AG08396 (cell line): ENCODE measurements at regions not wholly inside any gene's neighbourhood (a gene's known extent, or its start where the extent isn't known, plus 50 kb on each side); places are given as distances from the start of the nearest gene placed in this dataset.
"Not testable (repeated sequence)": the region's sequence is repeated elsewhere in the genome, so short reads cannot be mapped to it uniquely, and the experiment has no call there.

Source experiments
- DNase-seq: peaks from one replicate; pipeline ENCODE4 v3.0.0; 2012; ENCODE audit warnings: low spot score, mixed read lengths

DNA sequence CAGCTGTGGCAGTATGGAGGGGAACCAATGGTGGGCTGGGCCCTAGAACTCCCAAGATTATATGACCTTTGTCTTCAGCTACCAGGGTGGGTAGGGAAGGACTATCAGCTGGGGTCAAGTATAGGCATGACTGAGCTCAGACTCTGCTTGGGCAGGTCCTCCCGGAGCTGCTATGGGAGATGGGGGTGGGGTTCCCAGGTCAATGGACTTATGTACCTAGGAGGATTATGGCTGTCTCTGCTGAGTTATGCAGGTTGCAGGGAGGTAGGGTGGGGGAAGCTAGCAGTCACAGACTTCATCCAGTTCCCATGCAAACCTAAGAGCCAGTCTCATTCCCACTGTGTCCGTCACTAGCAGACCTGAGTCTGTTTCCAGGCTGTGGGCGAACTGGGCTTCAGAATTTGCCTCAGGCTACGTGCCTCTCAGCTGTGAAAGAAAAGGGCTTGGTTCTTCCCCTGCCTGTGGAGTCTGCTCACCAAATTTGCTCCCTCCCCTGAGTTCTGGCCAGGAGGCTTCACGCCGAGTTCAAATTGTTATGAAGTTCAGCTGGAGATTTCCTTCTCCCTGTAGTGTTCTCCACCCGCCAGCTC is 985.8 kb upstream of the NRXN1 start:
- DNase-seq: no peak

DNA sequence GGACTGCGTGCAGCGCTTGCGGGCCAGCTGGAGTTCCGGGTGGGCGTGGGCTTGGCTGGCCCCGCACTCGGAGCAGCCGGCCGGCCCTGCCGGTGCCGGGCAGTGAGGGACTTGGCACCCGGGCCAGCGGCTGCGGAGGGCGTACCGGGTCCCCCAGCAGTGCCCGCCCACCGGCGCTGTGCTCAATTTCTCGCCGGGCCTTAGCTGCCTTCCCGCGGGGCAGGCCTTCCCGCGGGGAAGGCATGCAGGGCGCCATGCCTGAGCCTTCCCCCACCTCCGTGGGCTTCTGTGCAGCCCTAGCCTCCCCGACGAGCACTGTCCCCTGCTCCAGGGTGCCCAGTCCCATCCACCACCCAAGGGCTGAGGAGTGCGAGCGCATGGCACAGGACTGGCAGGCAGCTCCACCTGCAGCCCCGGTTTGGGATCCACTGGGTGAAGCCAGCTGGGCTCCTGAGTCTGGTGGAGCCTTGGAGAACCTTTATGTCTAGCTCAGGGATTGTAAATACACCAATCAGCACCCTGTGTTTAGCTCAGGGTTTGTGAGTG is 975.0 kb upstream of the NRXN1 start:
- DNase-seq: not testable (repeated sequence)

DNA sequence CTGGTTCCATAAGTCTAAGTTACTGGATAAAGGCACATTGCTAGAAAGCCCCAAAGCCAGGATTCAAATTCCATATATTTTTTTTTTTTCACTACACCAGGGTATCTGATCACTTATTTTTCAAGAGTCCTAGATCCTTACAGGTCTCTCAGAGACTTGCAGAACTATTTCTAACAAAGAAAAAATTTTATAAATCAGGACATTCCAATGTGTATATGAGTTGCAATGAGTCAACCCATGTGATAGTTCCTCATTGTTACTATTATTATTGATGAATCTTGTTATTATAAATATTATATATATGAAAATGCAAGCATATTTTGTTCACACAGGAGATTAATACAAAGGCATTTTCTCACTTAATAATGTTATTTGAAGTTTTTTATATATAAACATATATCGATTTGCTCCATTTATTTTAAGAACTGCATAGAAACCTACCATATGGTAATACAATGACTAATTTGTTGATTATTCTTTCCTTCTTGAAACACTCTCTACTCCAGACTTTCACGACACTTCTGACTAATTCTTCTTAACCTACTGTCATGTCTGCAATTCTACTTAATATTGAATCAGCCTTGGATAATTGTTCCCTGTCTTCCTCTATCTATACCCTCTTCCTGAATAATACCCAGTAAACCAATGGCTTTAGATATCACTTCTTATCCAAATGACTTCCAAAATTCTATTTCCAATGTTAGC is 968.4 kb upstream of the NRXN1 start:
- no peak for DNase-seq

DNA sequence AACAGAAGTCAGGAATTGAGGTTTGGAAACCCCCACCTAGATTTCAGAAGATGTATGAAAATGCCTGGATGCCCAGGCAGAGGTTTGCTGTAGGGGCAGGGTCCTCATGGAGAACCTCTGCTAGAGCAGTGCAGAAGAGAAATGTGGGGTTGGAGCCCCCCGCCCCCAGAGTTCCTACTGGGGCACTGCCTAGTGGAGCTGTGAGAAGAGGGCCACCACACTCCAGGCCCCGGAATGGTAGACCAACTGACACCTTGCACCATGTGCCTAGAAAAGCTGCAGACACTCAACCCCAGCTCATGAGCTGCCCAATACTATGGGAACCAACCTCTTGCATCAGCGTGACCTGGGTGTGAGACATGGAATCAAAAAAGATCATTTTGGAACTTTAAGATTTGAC is 967.0 kb upstream of the NRXN1 start:
- DNase-seq: no peak

DNA sequence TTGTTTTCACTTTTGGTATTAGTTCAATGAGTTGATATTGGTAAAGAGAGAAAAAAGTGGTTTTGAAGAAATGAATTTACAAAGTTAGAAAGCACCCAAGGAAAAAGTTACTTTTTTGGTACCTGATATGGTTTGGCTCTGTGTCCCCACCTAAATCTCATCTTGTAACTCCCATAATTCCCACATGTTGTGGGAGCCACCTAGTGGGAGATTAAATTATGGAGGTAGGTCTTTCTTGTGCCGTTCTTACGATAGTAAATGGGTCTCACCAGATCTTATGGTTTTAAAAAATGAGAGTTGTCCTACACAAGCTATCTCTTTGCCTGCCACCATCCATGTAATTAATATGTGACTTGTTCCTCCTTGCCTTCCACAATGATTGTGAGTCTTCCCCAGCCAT is 965.6 kb upstream of the NRXN1 start:
- no peak for DNase-seq

DNA sequence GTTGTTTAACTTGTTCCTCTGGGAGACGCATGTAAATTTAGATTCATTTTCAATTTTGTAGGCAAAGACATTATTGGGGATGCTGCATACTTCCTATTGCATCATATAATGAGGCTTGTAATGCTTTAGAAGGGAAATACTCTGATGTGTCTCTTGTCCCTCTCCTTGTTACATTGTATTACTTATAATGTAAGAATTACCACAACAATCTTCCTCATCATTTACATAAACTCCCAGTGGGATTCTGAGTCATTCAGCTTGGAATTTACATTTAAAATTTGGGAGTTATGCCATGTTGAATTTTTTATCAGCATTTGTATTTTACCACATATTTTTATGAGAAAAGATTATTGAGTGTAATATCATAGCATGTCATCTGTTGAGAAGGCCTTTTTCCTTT is 963.4 kb upstream of the NRXN1 start:
- DNase-seq: no peak

DNA sequence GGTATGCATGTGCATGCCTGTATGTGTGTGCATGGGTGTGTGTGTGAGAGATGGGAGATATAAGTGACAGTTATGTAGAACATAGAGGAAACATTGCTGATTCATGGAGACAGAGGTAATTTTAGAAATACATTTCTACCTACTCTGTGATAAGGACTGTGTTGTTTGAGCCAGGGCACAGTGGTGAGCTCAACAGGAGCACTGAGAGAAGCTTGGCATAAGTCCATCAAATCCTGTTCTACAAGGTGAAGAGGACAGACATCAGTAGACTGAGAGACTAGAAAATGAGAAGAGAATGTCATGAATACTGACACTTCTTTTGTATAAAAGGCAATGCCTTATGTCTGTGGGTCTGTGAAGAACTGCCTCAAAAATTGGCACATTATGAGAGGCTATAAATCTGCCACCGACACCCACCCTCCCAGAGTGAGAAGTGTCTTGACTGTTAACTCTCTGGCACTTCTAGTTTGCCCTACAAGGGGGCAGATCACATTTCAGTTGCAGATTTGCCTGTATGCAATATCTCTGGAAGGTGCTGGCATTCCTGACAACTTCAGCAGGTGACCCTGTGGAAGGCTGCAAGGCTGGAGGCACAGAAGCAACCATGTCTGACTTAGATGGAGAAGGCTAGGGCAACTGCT is 962.3 kb upstream of the NRXN1 start:
- DNase-seq: no peak

DNA sequence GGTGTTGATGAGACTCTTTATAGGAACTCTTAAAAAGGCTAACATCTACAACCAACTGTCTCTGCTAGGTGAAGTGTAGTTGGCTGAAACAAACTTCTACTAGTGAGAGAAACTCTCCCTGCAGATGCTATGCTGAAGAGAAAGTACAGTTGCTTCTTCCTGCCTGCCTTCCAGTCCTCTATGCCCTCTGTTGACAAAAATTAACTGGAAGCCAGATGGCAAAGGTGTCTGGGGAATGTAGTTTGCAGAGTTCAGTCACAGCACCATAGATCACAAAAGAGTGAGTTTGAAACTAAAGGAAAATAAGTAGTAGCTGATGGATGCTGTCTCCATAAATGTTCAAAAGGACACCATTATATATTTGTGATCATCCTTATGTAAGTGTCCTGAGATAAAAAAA is 958.8 kb upstream of the NRXN1 start:
- no peak for DNase-seq

DNA sequence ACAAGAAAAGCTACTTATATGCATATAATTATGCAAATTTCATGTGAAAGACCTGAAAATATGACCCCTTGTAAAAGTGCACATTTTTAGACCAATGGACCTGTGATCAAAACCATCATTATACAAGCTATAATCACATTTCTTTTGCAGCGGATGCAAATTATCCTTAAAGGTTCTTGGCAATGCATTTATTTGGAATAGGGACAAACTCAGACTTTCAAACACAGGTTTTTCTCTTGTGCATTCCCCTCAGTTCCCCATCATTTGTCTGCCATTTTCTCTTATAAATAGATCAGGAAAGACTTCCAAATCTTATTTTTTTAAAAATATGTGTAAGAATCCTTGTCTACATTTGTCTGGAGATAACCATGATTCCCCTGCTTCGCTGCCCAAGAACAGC is 954.2 kb upstream of the NRXN1 start:
- DNase-seq: no peak

DNA sequence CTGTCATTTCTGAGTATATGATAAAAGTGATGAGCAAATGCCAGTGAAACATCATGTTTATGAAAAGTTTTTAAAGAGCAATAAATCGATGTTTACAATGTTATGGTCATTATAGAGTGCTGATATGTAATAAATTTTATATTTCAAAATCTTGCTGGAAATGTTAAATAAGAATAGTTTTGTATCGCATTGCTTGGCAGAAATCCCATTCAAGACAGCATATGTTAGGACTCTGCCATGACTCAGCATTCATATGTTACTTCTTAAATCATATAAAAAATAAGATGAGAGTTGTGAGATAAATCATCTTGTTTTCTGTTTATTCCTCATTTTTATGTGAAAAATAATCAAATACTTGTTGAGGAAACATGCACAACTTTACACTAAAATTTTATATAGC is 949.9 kb upstream of the NRXN1 start:
- DNase-seq: no peak

DNA sequence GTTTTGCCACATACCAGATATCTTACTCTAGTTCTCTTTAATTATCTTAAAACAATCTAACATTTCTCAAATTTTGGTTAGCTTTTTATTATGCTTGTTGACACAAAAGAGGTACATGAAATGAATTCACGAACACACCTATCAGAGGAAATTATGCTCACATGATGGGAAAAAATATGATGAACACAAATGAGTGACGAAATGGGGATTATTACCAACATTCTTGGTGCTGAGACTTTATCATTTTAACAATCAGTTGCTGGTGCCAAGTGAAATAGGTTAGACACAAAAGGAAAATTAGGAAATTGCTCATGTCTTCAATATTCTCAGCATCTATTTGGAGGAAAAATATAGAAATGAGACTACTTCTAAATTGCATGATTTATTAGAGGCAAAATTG is 944.7 kb upstream of the NRXN1 start:
- DNase-seq: no peak

DNA sequence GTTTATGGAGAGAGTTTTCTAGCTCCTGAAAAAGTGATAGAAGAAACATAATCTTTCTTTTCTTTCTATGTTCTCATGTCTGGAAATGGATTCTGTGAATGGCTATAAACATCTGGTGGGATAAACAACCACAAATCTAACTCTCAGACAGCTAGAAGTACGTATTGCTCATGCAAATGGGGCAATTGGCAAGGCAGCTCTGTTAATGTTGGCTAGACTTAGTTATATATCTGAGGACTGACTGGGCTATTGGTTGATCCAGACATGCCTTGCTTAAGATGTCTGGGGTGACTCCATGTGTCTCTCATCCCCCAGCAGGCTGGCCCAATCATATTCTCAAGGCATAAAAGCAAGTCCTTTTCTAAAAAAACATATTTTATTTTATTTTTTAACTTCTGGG is 939.2 kb upstream of the NRXN1 start:
- DNase-seq: no peak

DNA sequence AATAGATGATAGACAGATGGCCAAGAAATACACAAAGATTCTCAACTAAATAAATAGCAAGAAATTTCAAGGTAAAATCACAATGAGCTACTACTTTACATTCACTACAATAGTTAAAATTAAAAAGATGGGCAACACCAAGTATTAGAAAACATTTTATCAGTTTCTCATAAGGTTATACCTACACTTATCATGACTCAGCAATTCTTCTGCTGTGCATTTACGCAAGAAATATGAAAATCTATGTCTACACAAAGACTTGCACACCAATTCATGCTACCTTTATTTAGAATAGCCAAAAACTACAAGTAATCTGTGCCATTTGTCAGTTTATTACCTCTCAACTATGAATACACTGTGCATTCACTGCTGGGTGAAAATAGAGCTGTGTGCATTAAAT is 937.4 kb upstream of the NRXN1 start:
- no peak for DNase-seq

DNA sequence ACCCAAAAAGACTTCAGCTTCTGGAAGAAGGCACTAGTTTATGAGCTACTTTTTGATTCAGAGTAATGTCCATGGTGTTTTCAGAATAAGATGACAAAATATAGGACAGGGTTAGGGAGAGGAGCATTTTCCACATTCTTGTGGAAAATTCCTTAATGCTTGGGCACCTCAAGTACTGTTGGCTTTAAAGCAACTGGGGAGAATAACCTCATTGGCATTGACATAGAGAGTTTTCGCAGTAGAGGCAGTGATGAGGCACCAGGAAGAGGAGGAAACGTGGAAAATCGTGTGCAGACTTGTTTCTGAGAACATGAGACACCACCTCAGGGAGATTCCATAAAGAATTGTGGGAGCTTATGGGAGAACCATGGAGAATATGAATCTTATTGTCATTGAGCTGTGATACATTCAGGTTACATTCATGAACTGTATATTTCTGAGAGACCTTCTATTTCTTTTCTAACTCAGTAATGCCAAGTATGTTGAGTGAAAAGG is 929.0 kb upstream of the NRXN1 start:
- no peak for DNase-seq

DNA sequence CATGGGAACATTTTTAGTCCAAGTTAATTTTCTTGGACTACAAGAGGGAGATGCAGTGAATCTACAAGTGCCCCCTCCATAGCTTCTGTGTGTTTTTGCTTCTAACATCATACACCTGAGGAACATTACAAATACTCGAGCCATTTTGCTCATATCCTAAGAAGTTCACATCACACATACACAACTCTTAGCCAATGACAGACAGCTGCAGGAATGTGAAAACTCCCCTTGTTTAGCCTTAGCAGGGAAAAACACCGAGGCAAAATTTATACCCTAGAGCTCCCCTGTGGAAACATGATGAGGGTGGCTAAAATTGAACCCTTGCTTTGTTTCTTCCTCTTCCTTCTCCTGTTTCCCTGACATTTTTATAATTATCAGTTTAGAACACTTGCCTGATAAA is 928.3 kb upstream of the NRXN1 start:
- no peak for DNase-seq

DNA sequence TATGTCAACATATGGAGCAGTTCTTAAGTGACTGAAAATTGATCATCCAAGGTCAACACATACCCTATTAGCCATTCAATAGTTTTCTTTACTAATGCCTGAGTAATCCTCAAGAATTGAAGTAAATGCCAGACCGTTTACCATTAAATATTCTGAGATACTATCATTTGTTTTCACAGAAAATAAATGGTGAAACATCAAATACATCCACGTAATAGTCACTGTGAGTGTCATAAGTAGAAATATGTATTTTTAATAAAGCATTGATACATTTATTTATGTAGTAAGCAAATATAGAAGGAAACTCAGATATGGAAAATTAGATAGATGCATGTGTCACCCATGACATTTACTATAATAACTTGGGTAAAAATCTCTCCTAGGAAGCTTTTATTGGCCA is 927.8 kb upstream of the NRXN1 start:
- DNase-seq: no peak

DNA sequence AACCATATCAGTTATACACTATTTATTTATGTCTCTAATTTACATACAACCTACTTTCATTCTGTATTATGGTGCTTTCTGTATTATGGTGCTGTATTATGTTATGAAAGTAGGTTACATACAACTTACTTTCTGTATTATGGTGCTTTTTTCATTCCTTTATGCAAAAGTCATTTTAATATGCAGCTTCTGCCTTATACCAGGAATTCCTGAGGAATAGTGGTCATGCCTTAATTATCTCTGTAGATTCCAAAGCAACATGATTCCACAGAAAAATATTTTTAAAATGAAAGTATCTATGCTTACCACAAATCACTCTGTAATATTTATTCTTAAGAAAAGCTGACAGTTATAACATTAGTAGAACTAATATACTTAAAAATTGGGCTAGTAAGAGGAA is 922.0 kb upstream of the NRXN1 start:
- DNase-seq: no peak

DNA sequence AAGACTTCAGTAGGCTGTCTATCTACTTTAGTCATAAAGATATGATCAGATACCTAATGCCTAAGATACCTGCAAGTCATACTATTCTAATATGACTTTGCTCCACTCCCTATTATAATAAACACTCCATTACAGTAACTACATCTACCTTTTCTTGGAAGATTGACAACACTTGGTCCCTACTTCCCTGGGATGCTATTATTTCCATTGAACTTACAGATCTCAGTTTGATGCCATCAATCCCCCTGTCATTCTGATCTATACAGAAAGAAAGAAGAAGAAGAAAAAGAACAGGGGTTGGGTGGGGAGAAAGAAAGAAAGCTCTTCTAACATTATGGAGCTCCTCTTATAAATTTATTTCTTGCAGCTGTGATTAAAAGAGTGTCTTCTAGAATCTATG is 889.1 kb upstream of the NRXN1 start:
- no peak for DNase-seq

DNA sequence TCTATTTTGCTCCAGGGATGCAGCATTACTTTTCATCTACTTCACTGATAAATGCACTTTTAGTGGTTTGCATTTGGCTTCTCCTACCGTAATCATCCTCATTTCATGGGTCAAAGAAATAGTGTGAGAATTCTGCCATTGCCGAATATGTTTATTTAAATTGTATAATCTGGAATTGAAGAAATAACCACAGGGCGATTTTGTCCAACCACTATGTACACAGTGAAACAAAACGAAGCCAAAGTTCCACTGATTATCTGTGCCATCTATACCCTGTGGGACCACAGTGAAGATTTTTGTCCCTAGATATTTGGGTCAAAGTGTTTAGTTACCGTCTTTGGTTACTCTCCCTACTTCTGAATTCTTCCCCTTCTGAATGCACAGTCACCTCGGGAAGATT is 888.6 kb upstream of the NRXN1 start:
- no peak for DNase-seq

DNA sequence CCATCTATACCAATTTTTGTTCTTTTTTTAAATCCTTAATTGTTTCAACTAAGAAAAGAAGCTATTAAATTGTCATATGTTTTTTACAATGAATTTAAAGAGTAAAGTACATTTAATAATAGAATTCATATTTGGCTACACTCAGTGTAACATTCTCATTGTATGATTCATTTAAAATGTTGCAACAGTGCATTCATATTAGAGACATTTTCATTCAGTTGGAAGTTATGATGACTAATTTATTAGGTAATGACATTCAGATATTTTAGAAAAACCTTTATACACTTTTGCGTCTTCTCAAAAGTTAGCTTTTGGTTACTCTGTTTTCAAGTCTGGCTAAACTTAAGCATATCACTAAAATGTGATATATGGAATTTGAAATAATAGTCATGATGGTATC is 887.5 kb upstream of the NRXN1 start:
- no peak for DNase-seq

DNA sequence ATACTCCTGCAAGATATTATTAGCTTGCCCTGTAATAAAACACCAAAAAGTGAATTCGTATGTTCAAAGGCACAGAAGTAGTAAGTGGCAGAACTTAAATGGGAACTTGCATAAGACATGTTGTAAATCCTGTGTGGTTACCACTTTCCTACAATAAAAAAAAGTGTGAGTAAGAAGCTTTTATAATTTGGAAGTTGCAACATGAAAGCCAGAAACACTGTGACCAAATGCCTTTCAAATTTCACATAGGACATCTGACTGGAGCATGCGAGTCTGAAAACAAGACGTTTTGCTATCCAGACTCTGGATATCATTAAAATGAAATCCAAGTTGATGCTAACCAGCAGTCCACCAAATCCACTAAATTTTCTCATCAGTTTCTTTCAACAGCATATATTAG is 886.2 kb upstream of the NRXN1 start:
- DNase-seq: no peak

DNA sequence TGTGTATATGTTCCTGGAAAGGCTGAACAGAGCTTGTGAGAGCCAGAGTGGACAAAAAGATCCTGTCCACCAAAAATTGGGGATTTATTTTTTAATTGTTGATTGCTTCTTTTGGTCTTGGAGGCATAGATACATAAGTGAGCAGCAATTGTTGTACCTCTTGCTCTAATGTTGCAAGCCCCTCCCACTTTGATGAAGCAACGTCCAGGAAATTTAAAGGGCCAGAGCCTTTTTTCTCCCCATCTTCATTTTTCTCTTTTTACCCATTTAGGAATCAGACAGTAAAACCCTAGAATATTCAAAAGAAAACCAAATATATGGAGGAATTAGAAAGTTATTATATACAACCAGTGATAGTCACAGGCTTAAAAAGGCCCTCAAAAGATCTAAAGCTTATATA is 871.8 kb upstream of the NRXN1 start:
- DNase-seq: no peak

DNA sequence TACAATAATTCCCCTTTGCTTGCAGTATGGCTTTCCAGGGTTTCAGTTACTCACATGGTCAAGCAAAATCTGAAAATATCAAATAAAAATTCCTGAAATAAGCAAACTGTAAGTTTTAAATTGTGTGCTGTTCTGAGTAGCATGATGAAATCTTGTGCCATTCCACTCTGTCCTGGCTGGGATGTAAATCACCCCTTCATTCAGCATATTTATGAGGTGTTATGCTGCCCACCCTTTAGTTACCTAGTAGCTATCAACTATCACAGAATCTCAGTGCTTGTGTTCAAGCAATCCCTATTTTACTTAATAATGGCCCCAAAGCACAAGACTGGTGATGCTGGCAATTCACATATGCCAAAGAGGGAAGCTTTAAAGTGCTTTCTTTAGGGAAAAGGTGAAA is 867.7 kb upstream of the NRXN1 start:
- no peak for DNase-seq
